Stomach (tissue), 8 donors: ENCODE measurements at regions not wholly inside any gene's neighbourhood (a gene's known extent, or its start where the extent isn't known, plus 50 kb on each side); places are given as distances from the start of the nearest gene placed in this dataset.

Experiments
- DNase-seq, 2 donors: peaks; one replicate each; pipeline versions ENCODE4 v3.0.0 to v3.0.0-alpha.2; 2013 to 2019
- H3K27ac ChIP-seq, 5 donors: fragments of 200-600 bp in 4 of 5; sonication (generic) in 4 of 5; one replicate each; pipeline ENCODE4 v1.5.1; 2013 to 2019; ENCODE audit warnings: mild to moderate bottlenecking in 1 of 5, moderate library complexity in 1 of 5
- H3K27me3 ChIP-seq, 3 donors: fragments of 200-600 bp; sonication (generic); one replicate each; pipeline ENCODE4 v1.5.1; 2017 to 2019; ENCODE audit warnings: mixed run types in 1 of 3
- H3K36me3 ChIP-seq, 4 donors: fragments of 200-600 bp; sonication (generic); 1 replicate in 3 of 4; 2 replicates in 1 of 4; pipeline ENCODE4 v1.5.1; 2016 to 2019
- H3K4me1 ChIP-seq, 4 donors: fragments of 200-600 bp; sonication (generic); one replicate each; pipeline ENCODE4 v1.5.1; 2016 to 2019
- H3K4me3 ChIP-seq, 4 donors: fragments of 200-600 bp; sonication (generic) in 3 of 4; one replicate each; pipeline ENCODE4 v1.5.1; 2016 to 2019; ENCODE audit warnings: mild to moderate bottlenecking in 1 of 4
- H3K9me3 ChIP-seq, 4 donors: fragments of 200-600 bp; sonication (generic); one replicate each; pipeline ENCODE4 v1.5.1; 2016 to 2019
- EP300 ChIP-seq: sonication (generic); formaldehyde crosslinking; IDR thresholded peaks from one replicate; pipeline ENCODE4 v1.6.1; 2017; ENCODE audit warnings: antibody characterized with exemption
- POLR2A ChIP-seq, 4 donors: fragments of 450-650 bp; IDR thresholded peaks; one replicate each; pipeline ENCODE4 v1.6.1; 2016; ENCODE audit warnings: antibody characterized with exemption in 4 of 4, control low read depth in 2 of 4, mild to moderate bottlenecking in 1 of 4, moderate library complexity in 1 of 4
- POLR2AphosphoS5 ChIP-seq, 3 donors: sonication (generic); formaldehyde crosslinking; IDR thresholded peaks; one replicate each; pipeline ENCODE4 v1.6.1; 2016; ENCODE audit warnings: antibody characterized with exemption in 3 of 3
- WGBS, 5 donors: extraction: QIAGEN DNeasy Blood & Tissue Kit in 3 of 5; methylation state at CpG; one replicate each; pipeline versions ENCODE4 v1.1.5 to v1.1.7; 2013 to 2018; 5-methylcytosine and 5-hydroxymethylcytosine counted together
- intact Hi-C: fragments of 100-400 bp; cut with DNase I; formaldehyde crosslinking; loops from one replicate; pipeline ENCODE4 v1.15.1; 2023; ENCODE audit warnings: low total_unique reads
- TF ChIP-seq, protein P1 (sequence below), 7 experiments: fragments of 450-650 bp in 4 of 7; fragments of 200-600 bp in 3 of 7; sonication (generic) in 3 of 7; IDR thresholded peaks; one replicate each; pipeline ENCODE4 v1.5.1; 2016 to 2019; ENCODE audit warnings: antibody characterized with exemption in 7 of 7, control low read depth in 2 of 7, mild to moderate bottlenecking in 1 of 7
- donor health status: healthy with polysubstance abuse.
- donor health status: Bipolar disorder and iron deficiency.
- donor health status: healthy.

DNA sequence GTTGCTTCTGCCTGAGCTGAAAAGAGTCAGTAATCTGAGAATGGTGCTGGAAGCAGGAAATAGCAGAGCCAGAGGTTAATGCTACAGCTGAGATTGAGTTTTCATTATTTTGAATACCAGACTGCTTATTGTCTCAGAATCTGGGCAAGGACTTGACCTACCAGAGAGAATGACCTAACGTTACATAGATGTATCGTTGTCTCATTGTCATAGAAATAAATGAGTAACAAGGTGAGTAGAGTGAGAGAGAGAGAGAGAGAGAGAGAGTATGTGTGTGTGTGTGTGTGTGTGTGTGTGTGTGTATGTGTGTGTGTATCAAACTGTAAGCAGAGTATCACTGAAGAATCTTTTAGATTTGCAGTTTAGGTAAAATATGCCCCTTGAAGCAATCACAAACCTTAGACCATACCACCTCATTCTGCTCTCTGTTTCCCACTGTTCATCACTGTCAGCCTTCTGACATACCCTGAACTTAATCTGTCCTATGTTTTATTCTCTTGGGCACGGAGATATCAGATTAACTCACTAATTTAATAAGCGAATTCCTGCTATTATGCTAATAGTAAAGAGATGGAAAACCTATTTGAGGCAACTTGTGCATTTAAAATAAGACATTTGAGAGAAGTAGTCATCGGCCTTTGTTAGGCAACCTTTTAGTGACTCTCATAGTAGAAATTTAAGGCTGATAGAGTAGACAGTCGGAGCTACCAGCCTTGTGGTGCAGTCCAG lies 87.8 kb downstream of the CYB561 start:
- no peaks in the 10 kb centered on the region for H3K27me3 ChIP-seq

DNA sequence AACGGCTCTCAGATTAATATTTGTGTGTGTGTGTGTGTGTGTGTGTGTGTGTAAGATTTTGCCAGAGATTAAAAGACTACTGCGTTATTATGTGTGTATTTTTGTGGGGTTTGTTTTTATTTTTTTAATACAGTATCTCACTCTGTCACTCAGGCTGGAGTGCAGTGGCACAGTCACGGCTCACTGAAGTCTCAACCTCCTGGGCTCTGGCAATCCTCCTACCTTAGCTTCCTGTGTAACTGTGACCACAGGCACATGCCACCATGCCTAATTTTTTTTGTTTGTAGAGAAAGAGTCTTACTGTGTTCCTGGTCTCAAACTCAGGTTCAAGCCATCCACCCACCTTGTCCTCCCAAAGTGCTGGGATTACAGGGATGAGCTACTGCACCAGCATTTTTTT lies 87.2 kb downstream of the CYB561 start:
- Histone ChIP-seq H3K27ac (no peak overlapping the region), H3K4me3 (no peak overlapping the region), H3K36me3 (peaks cover 0 to 21% (median 10%) of the 10 kb centered on the region in 4 donors), H3K27me3 (no peaks in the 10 kb centered on the region), H3K4me1 (peaks cover 0 to 9% (median 0%) of the 10 kb centered on the region in 4 donors), H3K9me3 (peaks cover 0 to 6% (median 0%) of the 10 kb centered on the region in 4 donors)
- 81 to 92% (median 85%) methylated on average over 3 of the region's 3 CpGs for WGBS, 5 donors
- intact Hi-C loops: no loop called here
- no peak for TF ChIP-seq POLR2AphosphoS5 (IDR thresholded peaks at IDR 0.05)
- no peak for TF ChIP-seq EP300
- TF ChIP-seq, protein P1, sequence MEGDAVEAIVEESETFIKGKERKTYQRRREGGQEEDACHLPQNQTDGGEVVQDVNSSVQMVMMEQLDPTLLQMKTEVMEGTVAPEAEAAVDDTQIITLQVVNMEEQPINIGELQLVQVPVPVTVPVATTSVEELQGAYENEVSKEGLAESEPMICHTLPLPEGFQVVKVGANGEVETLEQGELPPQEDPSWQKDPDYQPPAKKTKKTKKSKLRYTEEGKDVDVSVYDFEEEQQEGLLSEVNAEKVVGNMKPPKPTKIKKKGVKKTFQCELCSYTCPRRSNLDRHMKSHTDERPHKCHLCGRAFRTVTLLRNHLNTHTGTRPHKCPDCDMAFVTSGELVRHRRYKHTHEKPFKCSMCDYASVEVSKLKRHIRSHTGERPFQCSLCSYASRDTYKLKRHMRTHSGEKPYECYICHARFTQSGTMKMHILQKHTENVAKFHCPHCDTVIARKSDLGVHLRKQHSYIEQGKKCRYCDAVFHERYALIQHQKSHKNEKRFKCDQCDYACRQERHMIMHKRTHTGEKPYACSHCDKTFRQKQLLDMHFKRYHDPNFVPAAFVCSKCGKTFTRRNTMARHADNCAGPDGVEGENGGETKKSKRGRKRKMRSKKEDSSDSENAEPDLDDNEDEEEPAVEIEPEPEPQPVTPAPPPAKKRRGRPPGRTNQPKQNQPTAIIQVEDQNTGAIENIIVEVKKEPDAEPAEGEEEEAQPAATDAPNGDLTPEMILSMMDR (IDR thresholded peaks at IDR 0.05): no peak
- no peak for TF ChIP-seq POLR2A (IDR thresholded peaks at IDR 0.05)
- no peak for DNase-seq

More for the DNA sequence above, 87.8 kb downstream of the CYB561 start:
- H3K4me1 ChIP-seq: peaks cover 0 to 10% (median 0%) of the 10 kb centered on the region in 4 donors
- no peak overlapping the region for H3K27ac ChIP-seq
- H3K9me3 ChIP-seq: peaks cover 0 to 6% (median 0%) of the 10 kb centered on the region in 4 donors
- TF ChIP-seq, protein P1 (IDR thresholded peaks at IDR 0.05): no peak
- TF ChIP-seq POLR2AphosphoS5 (IDR thresholded peaks at IDR 0.05) (no peak), POLR2A (IDR thresholded peaks at IDR 0.05) (no peak), EP300 (no peak)
- no peak overlapping the region for H3K4me3 ChIP-seq
- H3K36me3 ChIP-seq: peaks cover 0 to 21% (median 10%) of the 10 kb centered on the region in 4 donors
- 76 to 86% (median 77%) methylated on average over 6 of the region's 6 CpGs for WGBS, 5 donors
- intact Hi-C loops: no loop called here
- no peak for DNase-seq

DNA sequence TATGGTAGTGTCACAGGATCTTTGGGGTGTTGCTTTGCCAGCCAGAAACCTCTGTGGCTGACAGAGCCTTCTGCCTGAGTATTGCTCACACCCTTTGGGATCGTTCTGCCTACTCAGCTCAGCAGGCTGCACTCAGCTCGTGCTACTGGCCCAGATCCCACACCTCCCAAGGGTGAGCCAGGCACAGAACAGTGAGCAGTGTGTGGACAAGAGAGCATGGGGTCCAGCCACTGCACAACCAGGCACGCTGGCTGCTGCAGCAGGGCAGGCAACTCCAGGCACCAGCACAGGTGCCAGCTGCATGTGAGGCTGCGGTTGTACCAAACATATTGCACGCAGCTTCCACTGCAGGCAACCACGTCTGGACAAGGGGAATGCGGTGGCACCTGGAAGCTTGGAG lies 84.9 kb downstream of the CYB561 start:
- intact Hi-C loops: no loop called here
- no peak for DNase-seq
- H3K9me3 ChIP-seq: peaks cover 0 to 6% (median 0%) of the 10 kb centered on the region in 4 donors
- no peaks in the 10 kb centered on the region for H3K4me1 ChIP-seq
- H3K27me3 ChIP-seq: no peaks in the 10 kb centered on the region
- H3K36me3 ChIP-seq: peaks cover 0 to 17% (median 10%) of the 10 kb centered on the region in 4 donors
- 93 to 100% (median 95%) methylated on average over 3 to 7 of the region's 7 CpGs for WGBS, 5 donors
- H3K27ac ChIP-seq: no peak overlapping the region
- no peak overlapping the region for H3K4me3 ChIP-seq
- TF ChIP-seq EP300 (no peak), POLR2AphosphoS5 (IDR thresholded peaks at IDR 0.05) (no peak), POLR2A (IDR thresholded peaks at IDR 0.05) (no peak)
- TF ChIP-seq, protein P1 (IDR thresholded peaks at IDR 0.05): no peak

DNA sequence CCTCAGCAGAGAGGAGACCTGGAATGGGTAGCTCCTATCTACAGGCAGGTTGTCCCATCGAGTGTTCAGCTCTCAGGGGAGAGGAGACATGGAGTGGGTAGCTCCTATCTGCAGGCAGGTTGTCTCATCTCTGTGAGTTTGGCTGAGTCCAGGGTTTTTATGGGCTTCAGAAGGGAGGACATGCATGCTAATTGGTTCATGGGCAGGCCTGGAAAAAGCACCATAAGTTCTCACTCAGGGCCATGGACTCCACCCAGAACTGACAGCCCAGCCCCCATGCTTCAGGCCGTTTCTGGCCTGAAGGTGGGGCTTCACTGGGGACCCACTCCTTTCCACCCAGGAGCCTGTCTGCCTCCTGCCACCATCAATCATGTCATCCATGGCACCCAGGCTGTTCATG lies 84.0 kb downstream of the CYB561 start:
- 80 to 92% (median 87%) methylated on average over 1 to 2 of the region's 2 CpGs for WGBS, 5 donors
- peaks cover 0 to 6% (median 0%) of the 10 kb centered on the region in 4 donors for H3K9me3 ChIP-seq
- DNase-seq: no peak
- no peak overlapping the region for H3K27ac ChIP-seq
- TF ChIP-seq POLR2A (IDR thresholded peaks at IDR 0.05) (no peak), EP300 (no peak), POLR2AphosphoS5 (IDR thresholded peaks at IDR 0.05) (no peak)
- TF ChIP-seq, protein P1 (IDR thresholded peaks at IDR 0.05): no peak
- intact Hi-C loops: no loop called here
- H3K27me3 ChIP-seq: no peaks in the 10 kb centered on the region
- H3K36me3 ChIP-seq: peaks cover 0 to 15% (median 10%) of the 10 kb centered on the region in 4 donors
- no peak overlapping the region for H3K4me3 ChIP-seq
- H3K4me1 ChIP-seq: no peaks in the 10 kb centered on the region
